ENCODE measurements at regions not wholly inside any gene's neighbourhood (a gene's known extent, or its start where the extent isn't known, plus 50 kb on each side); places are given as distances from the start of the nearest gene placed in this dataset.
"Not testable (repeated sequence)": the region's sequence is repeated elsewhere in the genome, so short reads cannot be mapped to it uniquely, and the experiment has no call there.

DNA sequence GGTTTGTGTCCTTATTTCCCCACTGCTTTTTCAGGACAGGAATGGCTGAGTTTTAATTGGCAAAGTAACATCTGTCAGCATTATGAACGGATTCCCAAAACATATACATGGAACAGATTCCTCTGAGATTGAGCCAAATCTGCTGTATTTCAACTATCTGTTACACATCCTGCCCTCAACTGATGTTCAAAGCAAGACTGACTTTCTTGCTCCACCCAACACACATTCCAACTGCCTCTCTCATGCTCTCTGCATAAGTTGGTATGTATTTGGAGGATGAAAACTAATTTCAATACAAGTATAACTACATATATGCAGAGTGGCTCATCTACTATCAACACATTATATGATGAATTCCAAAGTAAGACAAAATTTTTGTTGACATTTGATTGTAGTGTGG is 342.2 kb downstream of the GATA3 start:
- no peak for DNase-seq

DNA sequence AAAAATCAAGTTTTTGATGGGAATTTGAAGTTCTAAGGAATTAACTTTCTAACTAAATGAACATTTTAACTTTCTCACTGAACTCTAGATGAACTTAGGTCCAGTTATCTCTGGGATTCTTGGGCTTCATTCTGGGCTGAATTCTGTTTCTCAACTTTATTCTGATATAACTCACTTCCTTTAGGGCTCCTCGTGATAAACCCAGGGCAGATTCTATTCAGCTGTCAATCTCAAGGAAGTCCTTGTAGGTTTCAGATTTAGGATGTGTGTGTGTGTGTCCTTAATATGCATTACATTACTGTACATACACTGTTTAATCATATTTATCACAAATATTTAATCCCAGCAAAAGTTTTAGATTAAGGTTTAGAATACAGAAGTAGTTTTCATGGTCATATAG is 344.3 kb downstream of the GATA3 start:
- DNase-seq: no peak

DNA sequence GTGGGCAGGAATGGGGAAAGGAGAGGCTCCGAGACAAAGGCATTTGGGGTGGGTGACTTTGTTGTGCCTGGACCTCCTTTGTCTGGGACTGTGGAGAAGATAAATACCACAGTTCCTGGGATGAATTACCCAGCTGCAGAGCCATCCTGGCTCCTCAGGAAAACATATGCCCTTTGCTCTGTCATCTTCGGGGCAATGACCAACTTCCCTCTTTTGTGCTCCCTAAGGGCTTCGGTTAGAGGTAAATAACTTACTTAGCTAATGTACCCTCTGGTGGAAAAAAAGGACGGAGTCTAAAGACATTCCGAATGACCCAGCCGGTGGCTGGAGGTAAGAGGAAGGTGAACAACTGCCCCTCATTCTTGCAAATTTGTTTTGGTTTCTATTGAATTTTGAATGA is 345.7 kb downstream of the GATA3 start:
- DNase-seq: no peak

- DNase-seq: no peak
Measured at GRCh38 chr10:8400892-8401291, 346.4 kb downstream of the GATA3 start.

GRCh38 chr10:8401531-8401930 is 347.0 kb downstream of the GATA3 start:
- no peak for DNase-seq

DNA sequence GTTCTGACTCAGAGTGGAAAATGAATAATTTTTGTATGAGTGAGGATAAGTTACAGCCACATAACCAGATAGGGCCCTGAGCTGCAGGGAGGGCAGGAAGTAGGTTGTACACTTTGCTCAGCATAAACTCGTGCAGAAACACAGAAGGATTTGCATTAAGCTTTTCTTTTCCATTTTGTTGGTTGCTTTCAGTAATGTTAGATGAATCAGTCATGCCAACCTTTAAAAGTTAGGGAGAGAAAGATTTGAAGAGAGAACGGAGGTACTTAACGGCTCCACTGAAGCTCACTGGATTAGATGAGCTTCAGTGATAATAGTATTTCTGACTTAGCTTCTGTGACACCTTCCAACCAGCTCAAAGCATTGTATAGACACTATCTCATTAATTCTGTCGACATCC is 348.1 kb downstream of the GATA3 start:
- no peak for DNase-seq

- DNase-seq: no peak
Measured at GRCh38 chr10:8403711-8404371, 349.4 kb downstream of the GATA3 start.

GRCh38 chr10:8404721-8405120 is 350.2 kb downstream of the GATA3 start:
- no peak for DNase-seq

DNA sequence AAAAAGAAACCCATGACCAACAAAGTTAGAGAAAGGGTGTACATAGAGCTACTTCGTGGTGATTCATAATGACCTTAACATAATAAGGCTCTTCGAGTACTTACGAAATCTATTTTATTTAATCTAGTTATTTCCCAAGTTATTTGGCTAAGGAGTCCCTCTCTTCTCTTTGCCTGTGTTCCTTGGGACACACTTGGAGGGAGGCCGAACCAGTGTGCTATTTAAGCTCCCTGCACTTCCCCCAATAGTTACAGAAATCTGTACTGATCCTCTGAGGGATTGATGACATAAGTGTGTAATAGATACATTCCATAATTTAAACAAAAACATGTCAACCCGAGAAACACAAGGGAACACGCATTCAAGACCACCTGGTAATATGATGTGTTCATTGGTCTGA is 351.1 kb downstream of the GATA3 start:
- no peak for DNase-seq

DNA sequence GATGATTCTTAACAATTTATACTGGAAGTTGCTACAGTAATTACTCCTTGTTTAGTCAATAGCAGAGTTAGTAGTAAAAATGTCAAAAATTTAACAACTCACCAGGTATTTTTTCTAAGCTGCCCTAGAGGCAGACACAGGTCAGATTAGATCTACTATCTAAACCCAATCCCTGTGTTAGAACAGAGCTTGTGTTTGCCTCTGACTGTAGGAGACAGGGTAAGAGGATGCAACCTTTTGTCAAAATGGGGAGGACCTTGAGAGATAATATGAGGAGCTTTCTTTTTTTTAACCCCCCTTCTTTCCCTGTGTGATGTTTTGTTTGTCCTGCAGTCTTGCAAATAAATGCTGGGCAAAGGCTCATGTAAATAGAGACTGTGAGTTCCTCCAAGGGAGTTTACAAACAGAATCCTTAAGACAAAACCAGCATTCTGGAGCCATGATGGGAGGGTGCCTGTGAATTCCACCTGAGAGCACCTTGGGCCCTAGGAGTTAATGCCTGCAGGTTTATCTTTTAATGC is 353.1 kb downstream of the GATA3 start:
- DNase-seq: no peak

DNA sequence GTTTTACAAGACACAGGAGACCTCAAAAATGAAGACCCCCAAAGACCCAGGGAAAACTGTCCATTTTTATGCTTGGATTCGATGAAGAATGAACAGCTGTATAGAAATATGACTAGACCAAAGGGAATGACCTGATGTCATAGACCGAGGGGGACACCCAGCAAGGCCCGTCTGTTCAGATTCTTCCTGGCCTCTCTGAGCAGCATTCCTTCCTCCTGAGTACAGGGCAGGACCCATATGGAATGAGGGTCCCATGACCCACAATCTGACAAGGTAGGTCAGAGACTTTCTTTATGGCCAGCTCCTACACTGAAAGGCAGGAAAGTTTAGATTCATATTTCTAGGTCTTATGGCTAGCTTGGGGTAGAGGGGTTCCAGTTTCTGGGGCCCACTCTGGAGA is 356.0 kb downstream of the GATA3 start:
- no peak for DNase-seq

DNA sequence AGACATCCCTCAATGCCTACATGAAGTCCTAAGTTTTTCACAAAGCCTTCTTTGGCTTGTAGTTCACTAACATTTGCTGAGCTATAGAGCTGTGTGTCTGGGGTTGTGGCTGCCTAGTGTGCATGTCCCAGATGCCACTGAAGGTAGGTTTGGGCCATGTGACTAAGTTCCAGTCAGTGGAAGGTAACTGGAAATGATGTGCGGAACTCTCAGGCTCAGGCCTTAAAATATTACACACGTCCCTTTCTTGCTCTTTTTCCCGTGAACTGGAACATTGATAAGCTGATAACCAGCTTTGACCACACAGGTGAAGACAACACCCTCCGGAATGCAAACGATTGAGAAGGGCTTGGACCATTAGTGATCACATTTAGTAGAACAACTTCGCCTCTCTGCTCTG is 358.1 kb downstream of the GATA3 start:
- no peak for DNase-seq

- DNase-seq: not testable (repeated sequence)
Measured at GRCh38 chr10:8415029-8415428, 360.5 kb downstream of the GATA3 start.

- DNase-seq: no peak
Measured at GRCh38 chr10:8416192-8416701, 361.8 kb downstream of the GATA3 start.

- DNase-seq: no peak
Measured at GRCh38 chr10:8416760-8417159, 362.3 kb downstream of the GATA3 start.

DNA sequence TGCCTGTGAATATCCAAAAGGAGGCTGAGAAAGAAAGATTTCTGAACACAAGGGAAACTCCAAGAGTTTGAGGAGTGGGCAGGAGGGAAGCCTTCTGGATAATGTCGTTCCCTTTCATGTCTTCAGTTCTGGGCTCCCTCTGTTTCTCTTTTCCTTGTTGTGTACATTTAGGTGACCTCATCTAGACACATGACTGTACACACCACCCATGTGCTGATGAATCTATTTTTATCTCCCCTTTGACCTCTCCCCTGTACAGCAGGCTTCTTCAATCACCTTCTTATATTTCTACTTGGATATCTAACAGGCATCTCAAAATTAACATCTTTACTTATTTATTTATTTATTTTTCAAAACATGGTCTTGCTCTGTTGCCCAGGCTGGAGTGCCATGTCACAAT is 363.1 kb downstream of the GATA3 start:
- no peak for DNase-seq

DNA sequence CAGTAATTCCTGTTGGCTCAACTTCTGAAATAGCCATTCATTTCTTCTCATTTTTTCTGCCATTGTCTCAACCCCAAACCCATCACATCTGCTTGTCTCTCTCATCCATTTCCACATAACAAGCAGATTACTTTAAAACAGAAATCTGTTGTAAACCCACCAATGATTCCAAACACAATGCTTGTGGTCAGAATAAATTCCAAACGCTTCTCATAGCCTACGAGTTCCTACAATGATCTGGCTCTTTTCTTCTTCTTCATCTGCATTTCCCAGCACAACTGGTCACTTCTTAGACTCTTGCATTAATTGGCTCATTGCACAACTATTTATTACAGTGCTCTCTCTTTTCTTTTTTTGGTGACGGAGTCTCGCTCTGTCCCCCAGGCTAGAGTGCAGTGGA is 364.1 kb downstream of the GATA3 start:
- no peak for DNase-seq

DNA sequence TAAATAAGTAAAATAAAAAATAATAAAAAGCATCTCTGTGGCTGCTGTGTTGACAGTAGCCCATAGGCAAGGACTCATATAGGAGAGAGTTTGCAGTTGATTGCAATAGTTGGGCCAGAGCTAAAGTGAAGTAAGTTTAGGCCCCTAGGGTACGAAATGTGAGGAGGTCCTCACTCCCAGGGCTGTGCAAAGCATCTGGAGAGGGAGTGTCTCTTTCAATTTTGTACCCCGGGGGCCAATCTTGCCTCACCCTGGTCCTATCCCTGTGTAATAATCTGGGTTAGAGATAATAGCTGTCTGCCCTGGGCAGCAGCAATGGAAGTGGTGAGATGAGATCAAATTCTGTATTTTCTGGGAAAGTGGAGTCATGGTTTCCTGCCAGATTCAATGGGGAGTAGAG is 365.7 kb downstream of the GATA3 start:
- no peak for DNase-seq

DNA sequence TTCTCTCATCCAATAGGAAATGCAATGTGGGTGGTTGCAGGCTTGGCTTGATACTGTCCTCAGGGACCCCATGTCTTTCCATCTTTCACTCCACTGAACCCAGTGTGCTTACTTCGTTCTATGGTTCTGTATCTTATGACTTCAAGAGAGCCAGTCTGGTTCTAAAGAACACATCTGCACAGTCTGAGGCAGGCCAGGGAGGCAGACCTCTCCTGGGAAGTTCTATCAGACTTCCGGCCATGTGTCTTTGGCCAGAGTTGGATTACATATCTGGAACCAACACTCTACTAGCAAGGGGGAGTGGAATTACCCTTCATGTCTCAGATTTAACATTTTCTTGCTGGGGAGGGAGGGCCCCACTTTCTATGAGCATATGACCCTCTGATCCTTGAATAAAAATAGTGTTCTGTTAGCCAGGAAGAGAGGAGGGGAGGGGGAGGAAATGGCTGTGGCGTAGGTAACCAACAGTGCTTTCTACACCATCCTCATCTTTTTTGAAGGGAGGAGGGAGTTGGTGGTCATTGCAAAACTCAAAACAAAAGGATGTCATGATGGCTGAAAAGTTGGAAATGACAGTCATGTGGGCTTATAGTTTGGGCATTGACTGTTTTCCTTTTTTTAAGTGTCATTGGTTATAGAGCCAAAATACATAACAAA is 370.2 kb downstream of the GATA3 start:
- DNase-seq: no peak

DNA sequence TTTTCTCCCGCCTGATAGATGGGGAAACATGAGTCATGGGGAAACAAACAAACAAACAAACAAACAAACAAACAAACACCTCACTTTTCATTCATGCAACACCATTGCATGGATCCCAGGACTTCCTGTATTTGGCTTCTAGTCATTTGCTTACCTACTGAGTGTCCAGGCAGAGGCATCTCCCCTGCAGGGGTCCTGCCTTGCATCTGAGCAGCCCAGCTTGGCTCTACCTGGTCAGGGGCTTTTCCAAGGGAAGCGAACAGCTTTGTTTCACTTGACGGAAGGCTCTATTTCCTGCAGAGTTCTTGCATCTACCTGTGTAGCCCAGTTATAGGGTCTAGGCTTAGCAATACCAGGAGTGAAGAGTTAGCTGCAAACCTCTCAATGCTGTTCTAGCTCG is 374.2 kb downstream of the GATA3 start:
- no peak for DNase-seq

- no peak for DNase-seq
Measured at GRCh38 chr10:8430321-8430720, 375.8 kb downstream of the GATA3 start.

DNA sequence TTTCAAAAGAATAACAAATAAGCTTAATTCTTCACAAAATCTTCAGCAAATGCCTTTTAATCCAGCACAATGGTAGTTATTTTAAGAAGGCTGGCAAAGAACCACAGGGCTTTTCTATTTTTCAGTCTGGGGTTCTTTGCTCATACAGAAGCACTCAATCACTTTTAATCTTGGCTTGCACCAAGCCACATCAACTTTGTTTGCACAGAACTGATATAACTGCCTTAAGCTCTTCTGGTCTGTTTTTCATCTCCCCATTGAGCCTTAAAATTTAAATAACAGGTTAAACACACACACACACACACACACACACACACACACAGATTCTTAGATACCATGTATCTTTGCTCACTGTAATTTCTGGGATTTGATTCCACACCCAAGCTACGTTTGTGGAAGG is 377.0 kb downstream of the GATA3 start:
- DNase-seq: no peak

DNA sequence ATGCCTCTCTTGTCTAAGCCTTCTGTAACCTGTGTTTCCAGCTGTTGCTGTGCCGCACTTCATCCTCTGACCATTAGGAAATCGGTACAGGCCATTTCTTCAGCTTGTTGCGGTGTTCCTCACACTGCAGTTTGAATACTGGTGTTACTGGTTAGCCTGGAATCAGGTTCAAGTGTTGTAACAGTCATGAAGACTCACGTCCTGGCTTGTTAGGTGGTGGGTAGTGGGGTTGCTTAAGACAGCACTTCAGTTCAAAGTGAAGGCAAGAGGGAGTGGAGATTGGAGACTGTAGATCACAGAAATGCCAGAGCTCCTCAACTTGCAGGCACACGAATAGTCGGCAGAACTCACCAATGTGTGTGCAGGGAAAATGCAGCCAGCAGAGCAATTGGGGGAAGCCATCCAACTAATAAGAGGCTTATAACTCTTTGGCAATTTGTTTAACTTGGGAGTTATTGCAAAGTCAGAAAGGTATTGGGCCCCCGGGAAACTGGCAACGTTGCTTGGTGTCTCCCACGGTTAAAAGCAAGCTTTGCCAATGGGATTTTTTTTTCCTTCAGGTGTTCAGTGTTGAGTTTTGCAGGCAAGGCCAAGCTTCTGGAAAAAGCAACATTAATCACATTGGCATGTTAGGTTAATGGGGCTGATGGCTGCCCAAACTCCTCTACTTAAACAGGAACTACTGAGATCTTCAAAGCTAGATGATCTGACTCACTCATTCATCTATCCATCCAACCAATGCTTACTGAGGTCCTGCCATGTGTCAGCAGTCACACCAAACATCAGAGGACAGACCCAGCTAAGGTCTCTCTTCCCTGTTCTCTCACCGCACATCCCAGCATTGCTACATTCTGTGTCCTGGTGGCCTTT is 380.9 kb downstream of the GATA3 start:
- no peak for DNase-seq

DNA sequence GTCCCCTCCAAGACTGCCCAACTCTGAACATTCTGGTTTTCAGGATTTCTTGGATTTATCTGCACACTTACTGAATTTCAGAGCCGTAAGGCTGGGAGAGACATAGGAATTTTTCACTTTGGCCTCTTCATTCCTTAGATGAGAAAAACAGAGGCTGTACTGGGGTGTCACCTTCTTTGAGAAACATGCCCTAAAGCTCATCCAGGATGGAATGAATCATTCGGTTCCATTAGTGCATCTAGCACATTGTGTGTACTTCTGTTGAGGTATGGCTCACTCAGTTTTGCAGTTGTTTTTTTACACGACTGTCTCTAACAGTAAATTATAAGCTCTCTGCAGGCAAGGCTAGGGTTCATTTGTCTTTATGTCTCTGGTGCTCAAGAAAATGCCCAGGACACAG is 383.4 kb downstream of the GATA3 start:
- no peak for DNase-seq

Data from NCI-H2171 treated with DMSO at 0.1 percent for 48 hours (cell line).